GM12875 (cell line): ENCODE measurements at regions not wholly inside any gene's neighbourhood (a gene's known extent, or its start where the extent isn't known, plus 50 kb on each side); places are given as distances from the start of the nearest gene placed in this dataset.

ENCODE experiments used
- H3K4me3 ChIP-seq: one replicate; pipeline ENCODE4 v1.5.1; 2011; ENCODE audit warnings: low read depth, low read length, control low read depth
- TF ChIP-seq, protein P1 (sequence below): IDR thresholded peaks from 2 replicates; pipeline ENCODE4 v1.5.1; 2011; ENCODE audit warnings: low read depth, mild to moderate bottlenecking, control low read depth, inconsistent platforms, low read length, moderate library complexity, borderline replicate concordance; ENCODE audit not compliant: insufficient read depth

DNA sequence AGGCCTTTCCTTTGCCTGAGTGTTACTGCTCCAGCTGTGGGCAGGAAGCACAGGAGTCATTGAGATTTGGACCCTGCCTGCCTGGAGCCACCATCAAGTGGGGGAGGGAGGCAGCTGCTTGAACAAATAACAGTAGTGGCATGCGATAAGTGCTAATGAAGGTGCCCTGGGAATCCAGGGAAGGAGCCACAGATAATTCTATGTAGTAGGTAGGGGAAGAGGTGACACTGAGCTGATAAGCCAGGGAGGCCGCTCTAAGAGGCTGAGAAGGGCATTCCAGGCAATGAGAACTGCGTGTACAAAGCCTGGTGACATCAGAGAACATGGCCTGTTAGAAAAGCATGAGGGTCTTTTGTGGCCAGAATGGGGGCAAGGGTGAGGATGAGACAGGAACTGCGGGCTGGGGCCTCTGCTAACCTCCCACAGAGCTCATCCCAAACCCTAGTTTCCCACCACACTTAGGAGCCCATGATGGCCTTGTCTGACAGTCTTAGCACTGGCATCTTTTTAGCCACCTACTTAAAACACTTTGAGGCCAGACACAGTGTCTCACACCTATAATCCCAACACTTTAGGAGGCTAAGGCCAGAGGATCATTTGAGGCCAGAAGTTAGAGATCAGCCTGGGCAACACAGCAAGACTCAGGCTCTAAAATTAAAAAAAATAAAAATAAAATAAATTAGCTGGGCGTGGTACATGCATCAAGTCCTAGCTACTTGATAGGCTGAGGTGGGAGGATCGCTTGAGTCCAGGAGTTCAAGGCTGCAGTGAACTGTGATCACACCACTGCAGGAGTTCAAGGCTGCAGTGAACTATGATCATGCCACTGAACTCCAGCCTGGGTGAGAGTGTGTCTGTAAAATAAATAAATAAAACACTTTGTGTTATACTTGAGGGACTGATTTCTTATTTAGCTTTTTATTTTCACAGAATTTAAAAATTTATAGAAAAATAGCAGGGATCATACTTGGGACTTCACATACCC lies 58.9 kb downstream of the TET3 start:
- no peak overlapping the region for H3K4me3 ChIP-seq
- TF ChIP-seq, protein P1, sequence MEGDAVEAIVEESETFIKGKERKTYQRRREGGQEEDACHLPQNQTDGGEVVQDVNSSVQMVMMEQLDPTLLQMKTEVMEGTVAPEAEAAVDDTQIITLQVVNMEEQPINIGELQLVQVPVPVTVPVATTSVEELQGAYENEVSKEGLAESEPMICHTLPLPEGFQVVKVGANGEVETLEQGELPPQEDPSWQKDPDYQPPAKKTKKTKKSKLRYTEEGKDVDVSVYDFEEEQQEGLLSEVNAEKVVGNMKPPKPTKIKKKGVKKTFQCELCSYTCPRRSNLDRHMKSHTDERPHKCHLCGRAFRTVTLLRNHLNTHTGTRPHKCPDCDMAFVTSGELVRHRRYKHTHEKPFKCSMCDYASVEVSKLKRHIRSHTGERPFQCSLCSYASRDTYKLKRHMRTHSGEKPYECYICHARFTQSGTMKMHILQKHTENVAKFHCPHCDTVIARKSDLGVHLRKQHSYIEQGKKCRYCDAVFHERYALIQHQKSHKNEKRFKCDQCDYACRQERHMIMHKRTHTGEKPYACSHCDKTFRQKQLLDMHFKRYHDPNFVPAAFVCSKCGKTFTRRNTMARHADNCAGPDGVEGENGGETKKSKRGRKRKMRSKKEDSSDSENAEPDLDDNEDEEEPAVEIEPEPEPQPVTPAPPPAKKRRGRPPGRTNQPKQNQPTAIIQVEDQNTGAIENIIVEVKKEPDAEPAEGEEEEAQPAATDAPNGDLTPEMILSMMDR, result no peak

DNA sequence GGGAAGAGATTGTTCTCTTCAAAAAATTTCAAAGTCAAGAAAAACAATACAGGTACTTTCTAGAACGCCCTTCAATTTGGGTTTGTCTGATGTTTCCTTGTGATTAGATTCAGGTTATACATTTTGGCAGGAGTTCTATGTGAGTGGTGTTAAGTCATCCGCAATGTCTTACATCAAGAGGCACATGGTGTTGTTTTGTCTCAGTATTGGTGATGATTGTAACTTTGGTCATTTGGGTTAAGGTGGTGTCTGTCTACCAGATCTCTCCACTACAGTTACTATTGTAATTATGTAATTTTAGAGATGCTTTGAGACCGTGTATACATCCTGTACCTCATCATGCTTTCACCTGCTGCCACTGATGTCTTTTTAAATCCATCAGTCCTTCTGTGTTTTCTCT lies 60.3 kb downstream of the TET3 start:
- H3K4me3 ChIP-seq, result no peak overlapping the region
- TF ChIP-seq, protein P1, result no peak

DNA sequence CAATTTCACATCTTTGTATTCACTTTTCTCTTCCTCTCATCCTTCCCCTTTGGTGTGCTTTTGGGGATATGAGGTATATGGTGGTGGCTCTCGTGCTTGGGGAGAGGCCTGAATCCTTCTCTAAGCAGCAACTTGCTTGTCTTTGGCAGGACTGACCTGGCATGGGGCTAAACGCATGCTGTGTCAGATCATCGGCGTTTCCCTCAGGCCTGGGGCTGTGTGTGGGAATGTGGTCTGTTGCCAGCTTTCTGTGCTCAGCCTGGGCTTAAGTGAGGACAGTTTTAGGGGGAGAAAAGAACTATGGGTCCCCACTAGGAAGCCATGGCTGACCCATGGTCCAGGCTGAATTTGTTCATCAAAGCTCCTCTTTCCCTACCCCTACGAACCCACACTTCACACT lies 60.7 kb downstream of the TET3 start:
- TF ChIP-seq, protein P1, result no peak

DNA sequence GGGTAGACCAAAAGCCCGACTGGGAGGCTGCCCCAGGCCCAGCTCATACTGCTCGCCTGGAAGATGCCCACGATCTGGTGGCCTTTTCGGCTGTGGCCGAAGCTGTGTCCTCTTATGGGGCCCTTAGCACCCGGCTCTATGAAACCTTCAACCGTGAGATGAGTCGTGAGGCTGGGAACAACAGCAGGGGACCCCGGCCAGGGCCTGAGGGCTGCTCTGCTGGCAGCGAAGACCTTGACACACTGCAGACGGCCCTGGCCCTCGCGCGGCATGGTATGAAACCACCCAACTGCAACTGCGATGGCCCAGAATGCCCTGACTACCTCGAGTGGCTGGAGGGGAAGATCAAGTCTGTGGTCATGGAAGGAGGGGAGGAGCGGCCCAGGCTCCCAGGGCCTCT lies 61.7 kb downstream of the TET3 start:
- H3K4me3 ChIP-seq, result no peak overlapping the region
- TF ChIP-seq, protein P1, result no peak

More for the DNA sequence above, 60.7 kb downstream of the TET3 start:
- no peak overlapping the region for H3K4me3 ChIP-seq

- H3K4me3 ChIP-seq, result no peak overlapping the region
- TF ChIP-seq, protein P1, result no peak
Observed at GRCh38 chr2:74047152-74047551, 62.4 kb downstream of the TET3 start.

GRCh38 chr2:74048147-74048546 lies 63.4 kb downstream of the TET3 start:
- TF ChIP-seq, protein P1, result no peak
- H3K4me3 ChIP-seq, result no peak overlapping the region

- TF ChIP-seq, protein P1, result no peak
- no peak overlapping the region for H3K4me3 ChIP-seq
Observed at GRCh38 chr2:74048843-74049519, 64.3 kb downstream of the TET3 start.
